Calu3 (cell line): ENCODE measurements at regions not wholly inside any gene's neighbourhood (a gene's known extent, or its start where the extent isn't known, plus 50 kb on each side); places are given as distances from the start of the nearest gene placed in this dataset. TPM values are rescaled to one million over a fixed set of nuclear protein-coding genes. Genes with fewer than 3 reads are reported as not detected.

Experiments used
- BruUV-seq: library from RNA; stranded (reverse); fragments of 400-500 nt; replicated peaks from 2 replicates; lab custom pipeline; 2021; lab: Mats Ljungman, UMichigan
- CTCF ChIA-PET: fragments of 300-600 bp; sonication (Branson Sonifier 250); formaldehyde crosslinking; loops from one replicate; lab custom pipeline; 2022; ENCODE audit warnings: antibody characterized with exemption; lab: Charles Lee
- DNase-seq: peaks from one replicate; pipeline ENCODE4 v3.0.0; 2022
- H3K27ac Mint-ChIP-seq: one replicate; pipeline ENCODE4 v1.8.0; 2022; ENCODE audit warnings: mixed read lengths; ENCODE audit not compliant: unreplicated experiment
- H3K27me3 Mint-ChIP-seq: one replicate; pipeline ENCODE4 v1.8.0; 2022; ENCODE audit warnings: mixed read lengths; ENCODE audit not compliant: unreplicated experiment
- H3K36me3 Mint-ChIP-seq: one replicate; pipeline ENCODE4 v1.8.0; 2022; ENCODE audit warnings: mild to moderate bottlenecking, moderate library complexity, mixed read lengths; ENCODE audit not compliant: insufficient read depth, unreplicated experiment
- H3K4me1 Mint-ChIP-seq: one replicate; pipeline ENCODE4 v1.8.0; 2022; ENCODE audit warnings: mild to moderate bottlenecking, low read depth, mixed read lengths; ENCODE audit not compliant: unreplicated experiment
- H3K4me3 Mint-ChIP-seq: one replicate; pipeline ENCODE4 v1.8.0; 2022; ENCODE audit warnings: mild to moderate bottlenecking, low read depth, moderate library complexity, mixed read lengths; ENCODE audit not compliant: unreplicated experiment
- H3K9me3 Mint-ChIP-seq: one replicate; pipeline ENCODE4 v1.8.0; 2022; ENCODE audit warnings: low read depth, mixed read lengths; ENCODE audit not compliant: unreplicated experiment
- intact Hi-C: fragments of 100-400 bp; cut with micrococcal nuclease; formaldehyde crosslinking; loops from one replicate; pipeline ENCODE4 v1.10.0; 2022; ENCODE audit not compliant: unreplicated experiment
- microRNA-seq: library from miRNA; unstranded; fragments of <30 nt; microRNA quantifications from one replicate; pipeline ENCODE4 v1.2.0, GENCODE V29; 2022
- TF ChIP-seq, protein P1 (sequence below): fragments of 200-600 bp; IDR thresholded peaks from one replicate; pipeline ENCODE4 v1.8.0; 2022; ENCODE audit warnings: antibody characterized with exemption; ENCODE audit not compliant: unreplicated experiment

DNA sequence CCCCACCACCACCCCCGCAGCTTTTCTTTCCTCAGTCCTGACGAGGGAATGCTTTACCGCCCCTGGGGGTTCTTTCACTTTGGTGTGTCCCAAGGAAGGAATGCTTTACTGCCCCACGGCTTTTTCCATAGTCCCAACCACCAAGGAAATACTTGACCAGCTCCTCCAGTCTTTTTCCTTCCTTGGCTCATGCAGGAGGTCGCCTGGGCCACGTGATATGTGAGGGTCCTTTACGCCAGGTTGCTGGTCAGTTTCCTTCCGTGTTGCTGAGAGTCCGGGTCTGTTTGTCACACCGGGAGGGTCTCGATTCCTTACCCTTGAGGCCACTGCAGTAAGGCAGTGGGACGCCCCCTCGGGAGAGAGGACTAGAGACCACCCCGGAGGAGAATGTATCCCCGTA, 58.9 kb upstream of the CDH4 start:
- Mint-ChIP-seq H3K4me1 (no peaks in the 10 kb centered on the region), H3K4me3 (no peak overlapping the region), H3K36me3 (no peaks in the 10 kb centered on the region), H3K27ac (no peak overlapping the region), H3K27me3 (no peaks in the 10 kb centered on the region), H3K9me3 (peaks cover 9% of the 10 kb centered on the region)
- TF ChIP-seq, protein P1, sequence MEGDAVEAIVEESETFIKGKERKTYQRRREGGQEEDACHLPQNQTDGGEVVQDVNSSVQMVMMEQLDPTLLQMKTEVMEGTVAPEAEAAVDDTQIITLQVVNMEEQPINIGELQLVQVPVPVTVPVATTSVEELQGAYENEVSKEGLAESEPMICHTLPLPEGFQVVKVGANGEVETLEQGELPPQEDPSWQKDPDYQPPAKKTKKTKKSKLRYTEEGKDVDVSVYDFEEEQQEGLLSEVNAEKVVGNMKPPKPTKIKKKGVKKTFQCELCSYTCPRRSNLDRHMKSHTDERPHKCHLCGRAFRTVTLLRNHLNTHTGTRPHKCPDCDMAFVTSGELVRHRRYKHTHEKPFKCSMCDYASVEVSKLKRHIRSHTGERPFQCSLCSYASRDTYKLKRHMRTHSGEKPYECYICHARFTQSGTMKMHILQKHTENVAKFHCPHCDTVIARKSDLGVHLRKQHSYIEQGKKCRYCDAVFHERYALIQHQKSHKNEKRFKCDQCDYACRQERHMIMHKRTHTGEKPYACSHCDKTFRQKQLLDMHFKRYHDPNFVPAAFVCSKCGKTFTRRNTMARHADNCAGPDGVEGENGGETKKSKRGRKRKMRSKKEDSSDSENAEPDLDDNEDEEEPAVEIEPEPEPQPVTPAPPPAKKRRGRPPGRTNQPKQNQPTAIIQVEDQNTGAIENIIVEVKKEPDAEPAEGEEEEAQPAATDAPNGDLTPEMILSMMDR = no peak
- DNase-seq = no peak
- CTCF ChIA-PET = no interaction called here
- BruUV-seq = no TSS peak
- intact Hi-C loops = no loop called here

Small RNA genes in the stretch of these regions (microRNA-seq; reads per million reads assigned to microRNA genes)
- gene MIR4533 (not detected), gene MIR548AG2 (not detected), gene MIR646 (not detected)
